Left lung (tissue), 4 donors: ENCODE measurements at regions not wholly inside any gene's neighbourhood (a gene's known extent, or its start where the extent isn't known, plus 50 kb on each side); places are given as distances from the start of the nearest gene placed in this dataset.
"Not testable (repeated sequence)": the region's sequence is repeated elsewhere in the genome, so short reads cannot be mapped to it uniquely, and the experiment has no call there.

Experiments used
- ATAC-seq: fragments of 200-7000 bp; cut with Tn5 transposase; one replicate; pipeline ENCODE4 v1.9.1; 2020; ENCODE audit warnings: moderate library complexity
- DNase-seq, 4 donors: peaks; one replicate each; pipeline ENCODE4 v3.0.0-alpha.2; 2013 to 2020
- H3K27ac ChIP-seq, 2 donors: fragments of 200-600 bp; sonication (generic) in 1 of 2; one replicate each; pipeline versions ENCODE4 v1.5.0 to v1.8.0; 2020 to 2021
- H3K27me3 ChIP-seq, 2 donors: fragments of 200-600 bp; sonication (generic) in 1 of 2; one replicate each; pipeline versions ENCODE4 v1.5.0 to v1.8.0; 2020 to 2021
- H3K36me3 ChIP-seq, 2 donors: fragments of 200-600 bp; sonication (generic) in 1 of 2; one replicate each; pipeline versions ENCODE4 v1.5.0 to v1.8.0; 2020 to 2021
- H3K4me1 ChIP-seq, 2 donors: fragments of 200-600 bp; one replicate each; pipeline ENCODE4 v1.8.0; 2021
- H3K4me3 ChIP-seq, 2 donors: fragments of 200-600 bp; sonication (generic) in 1 of 2; one replicate each; pipeline versions ENCODE4 v1.5.0 to v1.8.0; 2020 to 2021; ENCODE audit warnings: mild to moderate bottlenecking in 1 of 2
- H3K9me3 ChIP-seq, 2 donors: fragments of 200-600 bp; sonication (generic) in 1 of 2; one replicate each; pipeline versions ENCODE4 v1.5.0 to v1.8.0; 2020 to 2021
- intact Hi-C, 2 donors: fragments of 100-400 bp; cut with DNase I; formaldehyde crosslinking; loops; one replicate each; pipeline versions ENCODE4 v1.11.2 to v1.14.2; 2022
- donor health status: DM: no; HTN: yes; CAD: no.
- donor health status: DM: no; HTN: no; CAD: no.

- not testable (repeated sequence) for DNase-seq, H3K9me3 ChIP-seq
Measured at GRCh38 chr16:22572331-22573224, 61.9 kb downstream of the NPIPB5 start.

GRCh38 chr16:22573225-22573530 lies 62.5 kb downstream of the NPIPB5 start:
- H3K27ac ChIP-seq, H3K4me3 ChIP-seq, DNase-seq, H3K27me3 ChIP-seq, H3K36me3 ChIP-seq, H3K4me1 ChIP-seq, H3K9me3 ChIP-seq, intact Hi-C loops: not testable (repeated sequence)
- ATAC-seq = peak; percentile 100

More at GRCh38 chr16:22572331-22573224, 61.9 kb downstream of the NPIPB5 start:
- H3K4me3 ChIP-seq, H3K4me1 ChIP-seq, intact Hi-C loops, H3K27me3 ChIP-seq, H3K36me3 ChIP-seq: not testable (repeated sequence)
- H3K27ac ChIP-seq = peak overlapping the region in 1 of 2 donors; percentile 48
- ATAC-seq = peak; percentile 68

- ATAC-seq, H3K36me3 ChIP-seq, H3K27me3 ChIP-seq, H3K4me3 ChIP-seq, H3K27ac ChIP-seq, H3K4me1 ChIP-seq, DNase-seq, H3K9me3 ChIP-seq, intact Hi-C loops: not testable (repeated sequence)
Measured at GRCh38 chr16:22576506-22576905, 65.8 kb downstream of the NPIPB5 start.

- H3K9me3 ChIP-seq, DNase-seq, intact Hi-C loops, H3K27ac ChIP-seq, ATAC-seq, H3K36me3 ChIP-seq, H3K4me3 ChIP-seq, H3K4me1 ChIP-seq, H3K27me3 ChIP-seq: not testable (repeated sequence)
Measured at GRCh38 chr16:22583195-22583594, 72.5 kb downstream of the NPIPB5 start.

- ATAC-seq, H3K4me3 ChIP-seq, H3K9me3 ChIP-seq, H3K27ac ChIP-seq, H3K36me3 ChIP-seq, DNase-seq, intact Hi-C loops, H3K27me3 ChIP-seq, H3K4me1 ChIP-seq: not testable (repeated sequence)
Measured at GRCh38 chr16:22584459-22584858, 73.8 kb downstream of the NPIPB5 start.

- DNase-seq, H3K27ac ChIP-seq, H3K4me1 ChIP-seq, H3K4me3 ChIP-seq, H3K36me3 ChIP-seq, H3K9me3 ChIP-seq, ATAC-seq, intact Hi-C loops, H3K27me3 ChIP-seq: not testable (repeated sequence)
Measured at GRCh38 chr16:22584941-22585340, 74.2 kb downstream of the NPIPB5 start.

- H3K27me3 ChIP-seq, DNase-seq, ATAC-seq, H3K4me1 ChIP-seq, H3K9me3 ChIP-seq, H3K36me3 ChIP-seq, H3K4me3 ChIP-seq, intact Hi-C loops, H3K27ac ChIP-seq: not testable (repeated sequence)
Measured at GRCh38 chr16:22585431-22585830, 74.7 kb downstream of the NPIPB5 start.

GRCh38 chr16:22586732-22587131 lies 76.0 kb downstream of the NPIPB5 start:
- H3K9me3 ChIP-seq, H3K4me1 ChIP-seq, H3K4me3 ChIP-seq, H3K36me3 ChIP-seq, DNase-seq, H3K27ac ChIP-seq, ATAC-seq, intact Hi-C loops, H3K27me3 ChIP-seq: not testable (repeated sequence)

- H3K4me1 ChIP-seq, H3K36me3 ChIP-seq, ATAC-seq, H3K27me3 ChIP-seq, H3K4me3 ChIP-seq, H3K9me3 ChIP-seq, DNase-seq, H3K27ac ChIP-seq, intact Hi-C loops: not testable (repeated sequence)
Measured at GRCh38 chr16:22589757-22590156, 79.1 kb downstream of the NPIPB5 start.

GRCh38 chr16:22596445-22597045 lies 85.9 kb downstream of the NPIPB5 start:
- ATAC-seq, H3K9me3 ChIP-seq, intact Hi-C loops, H3K4me1 ChIP-seq, H3K27me3 ChIP-seq, H3K4me3 ChIP-seq, DNase-seq, H3K36me3 ChIP-seq, H3K27ac ChIP-seq: not testable (repeated sequence)

GRCh38 chr16:22603744-22604143 lies 93.1 kb downstream of the NPIPB5 start:
- H3K4me3 ChIP-seq, DNase-seq, H3K36me3 ChIP-seq, H3K9me3 ChIP-seq, H3K27ac ChIP-seq, intact Hi-C loops, H3K27me3 ChIP-seq, ATAC-seq, H3K4me1 ChIP-seq: not testable (repeated sequence)

GRCh38 chr16:22606619-22607018 lies 95.9 kb downstream of the NPIPB5 start:
- H3K4me3 ChIP-seq, intact Hi-C loops, H3K27me3 ChIP-seq, H3K9me3 ChIP-seq, H3K36me3 ChIP-seq, H3K4me1 ChIP-seq, DNase-seq, H3K27ac ChIP-seq: not testable (repeated sequence)
- ATAC-seq = peak; percentile 83

- H3K27me3 ChIP-seq, H3K4me1 ChIP-seq, H3K27ac ChIP-seq, H3K4me3 ChIP-seq, intact Hi-C loops, H3K36me3 ChIP-seq, DNase-seq: not testable (repeated sequence)
- H3K9me3 ChIP-seq = peaks cover 0 to 11% of the 10 kb centered on the region in 2 donors
- peak; percentile 49 for ATAC-seq
Measured at GRCh38 chr16:22609798-22610197, 99.1 kb downstream of the NPIPB5 start.
